Astrocyte of the cerebellum (primary cell): ENCODE measurements at regions not wholly inside any gene's neighbourhood (a gene's known extent, or its start where the extent isn't known, plus 50 kb on each side); places are given as distances from the start of the nearest gene placed in this dataset.
"Not testable (repeated sequence)": the region's sequence is repeated elsewhere in the genome, so short reads cannot be mapped to it uniquely, and the experiment has no call there.

ENCODE experiments used
- DNase-seq: peaks from one replicate; pipeline ENCODE4 v3.0.0-alpha.2; 2011; ENCODE audit warnings: low read depth
- H3K4me3 ChIP-seq: 2 replicates; pipeline ENCODE4 v1.5.1; 2011; ENCODE audit warnings: mild to moderate bottlenecking, low read depth, low read length, moderate library complexity
- in situ Hi-C: cut with HindIII; loops from 2 replicates; pipeline ENCODE4 v1.10.0; 2017; ENCODE audit warnings: low sequenced_read_pairs
- TF ChIP-seq, protein P1 (sequence below): IDR thresholded peaks from 2 replicates; pipeline ENCODE4 v1.5.1; 2012; ENCODE audit warnings: low read length, low read depth, moderate library complexity, mild to moderate bottlenecking; ENCODE audit errors: missing control alignments

DNA sequence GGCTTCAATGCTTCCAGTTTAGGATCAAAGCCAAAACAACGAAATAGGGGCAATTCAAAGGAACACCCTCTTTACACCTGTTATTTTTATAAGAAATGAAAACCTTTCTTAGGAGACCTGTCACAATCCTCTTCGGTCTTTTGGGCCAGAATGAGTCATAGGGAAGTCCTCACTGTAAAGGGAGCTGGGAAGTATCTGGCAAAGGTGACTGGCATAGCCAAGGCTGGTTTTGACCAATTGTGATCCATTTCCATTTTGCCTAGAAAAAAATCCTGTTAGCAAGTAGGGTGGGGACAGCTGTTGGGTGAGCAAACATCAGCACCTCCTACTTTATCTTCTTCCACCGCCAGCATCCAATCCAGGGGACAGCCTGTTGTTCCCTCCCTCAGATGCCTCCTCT, 343.2 kb upstream of the SULF2 start:
- H3K4me3 ChIP-seq: no peak overlapping the region
- no peak for DNase-seq
- TF ChIP-seq, protein P1, sequence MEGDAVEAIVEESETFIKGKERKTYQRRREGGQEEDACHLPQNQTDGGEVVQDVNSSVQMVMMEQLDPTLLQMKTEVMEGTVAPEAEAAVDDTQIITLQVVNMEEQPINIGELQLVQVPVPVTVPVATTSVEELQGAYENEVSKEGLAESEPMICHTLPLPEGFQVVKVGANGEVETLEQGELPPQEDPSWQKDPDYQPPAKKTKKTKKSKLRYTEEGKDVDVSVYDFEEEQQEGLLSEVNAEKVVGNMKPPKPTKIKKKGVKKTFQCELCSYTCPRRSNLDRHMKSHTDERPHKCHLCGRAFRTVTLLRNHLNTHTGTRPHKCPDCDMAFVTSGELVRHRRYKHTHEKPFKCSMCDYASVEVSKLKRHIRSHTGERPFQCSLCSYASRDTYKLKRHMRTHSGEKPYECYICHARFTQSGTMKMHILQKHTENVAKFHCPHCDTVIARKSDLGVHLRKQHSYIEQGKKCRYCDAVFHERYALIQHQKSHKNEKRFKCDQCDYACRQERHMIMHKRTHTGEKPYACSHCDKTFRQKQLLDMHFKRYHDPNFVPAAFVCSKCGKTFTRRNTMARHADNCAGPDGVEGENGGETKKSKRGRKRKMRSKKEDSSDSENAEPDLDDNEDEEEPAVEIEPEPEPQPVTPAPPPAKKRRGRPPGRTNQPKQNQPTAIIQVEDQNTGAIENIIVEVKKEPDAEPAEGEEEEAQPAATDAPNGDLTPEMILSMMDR: no peak
- in situ Hi-C loops: no loop called here

DNA sequence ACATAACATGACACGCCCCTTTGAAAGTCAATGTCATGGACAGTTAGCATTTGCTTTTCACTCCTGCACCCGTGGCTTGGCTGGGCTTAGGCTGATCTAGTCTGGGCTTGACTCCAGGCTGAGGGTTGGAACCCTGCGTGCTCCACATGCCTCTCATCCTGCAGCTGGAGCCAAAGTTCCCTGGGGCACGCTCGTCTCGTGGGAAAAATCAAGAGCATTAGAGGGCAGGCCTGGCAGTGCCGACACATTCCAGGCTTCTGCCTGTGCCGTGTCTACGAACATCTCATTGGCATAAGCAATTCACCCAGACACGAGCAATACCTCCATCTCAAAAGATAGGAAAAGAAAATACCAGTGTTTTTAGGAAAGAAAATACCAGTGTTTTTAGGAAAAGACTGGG, 342.7 kb upstream of the SULF2 start:
- H3K4me3 ChIP-seq, in situ Hi-C loops, DNase-seq: not testable (repeated sequence)

GRCh38 chr20:48127133-48127532, 341.9 kb upstream of the SULF2 start:
- DNase-seq, H3K4me3 ChIP-seq, in situ Hi-C loops: not testable (repeated sequence)

DNA sequence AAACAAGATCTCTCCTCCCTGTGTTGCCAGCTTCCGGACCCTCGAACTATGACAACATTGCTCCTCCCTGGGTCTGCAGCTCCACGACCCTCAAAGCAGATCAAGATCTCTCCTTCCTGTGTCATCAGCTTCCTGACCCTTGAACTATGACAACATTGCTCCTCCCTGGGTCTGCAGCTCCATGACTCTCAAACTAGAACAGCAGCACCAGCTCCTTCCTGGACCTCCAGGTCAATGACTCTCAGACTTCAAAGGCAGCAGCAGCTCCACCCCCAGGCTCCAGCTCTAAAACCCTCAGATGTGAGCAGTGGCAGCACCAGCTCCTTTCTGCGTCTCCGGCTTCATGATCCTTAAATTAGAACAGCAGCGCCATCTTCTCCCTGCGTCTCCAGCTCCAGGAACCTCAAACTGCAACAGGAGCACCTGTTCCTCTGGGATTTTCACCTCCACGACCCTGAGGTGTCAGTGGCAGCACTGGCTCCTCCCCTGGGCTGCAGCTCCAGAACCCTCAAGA, 341.0 kb upstream of the SULF2 start:
- no peak overlapping the region for H3K4me3 ChIP-seq
- TF ChIP-seq, protein P1: no peak
- in situ Hi-C loops: no loop called here
- DNase-seq: no peak

DNA sequence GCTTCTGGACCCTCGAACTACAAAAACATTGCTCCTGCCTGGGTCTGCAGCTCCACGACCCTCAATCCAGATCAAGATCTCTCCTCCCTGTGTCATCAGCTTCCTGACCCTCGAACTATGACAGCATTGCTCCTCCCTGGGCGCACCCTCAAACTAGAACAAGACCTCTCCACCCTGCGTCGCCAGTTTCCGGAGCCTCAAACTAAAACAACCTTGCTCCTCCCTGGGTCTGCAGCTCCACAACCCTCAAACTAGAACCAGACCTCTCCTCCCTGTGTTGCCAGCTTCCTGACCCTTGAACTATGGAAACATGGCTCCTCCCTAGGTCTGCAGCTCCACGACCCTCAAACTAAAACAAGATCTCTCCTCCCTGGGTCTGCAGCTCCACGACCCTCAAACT, 339.7 kb upstream of the SULF2 start:
- no peak for DNase-seq
- TF ChIP-seq, protein P1: no peak
- in situ Hi-C loops: no loop called here
- H3K4me3 ChIP-seq: no peak overlapping the region

DNA sequence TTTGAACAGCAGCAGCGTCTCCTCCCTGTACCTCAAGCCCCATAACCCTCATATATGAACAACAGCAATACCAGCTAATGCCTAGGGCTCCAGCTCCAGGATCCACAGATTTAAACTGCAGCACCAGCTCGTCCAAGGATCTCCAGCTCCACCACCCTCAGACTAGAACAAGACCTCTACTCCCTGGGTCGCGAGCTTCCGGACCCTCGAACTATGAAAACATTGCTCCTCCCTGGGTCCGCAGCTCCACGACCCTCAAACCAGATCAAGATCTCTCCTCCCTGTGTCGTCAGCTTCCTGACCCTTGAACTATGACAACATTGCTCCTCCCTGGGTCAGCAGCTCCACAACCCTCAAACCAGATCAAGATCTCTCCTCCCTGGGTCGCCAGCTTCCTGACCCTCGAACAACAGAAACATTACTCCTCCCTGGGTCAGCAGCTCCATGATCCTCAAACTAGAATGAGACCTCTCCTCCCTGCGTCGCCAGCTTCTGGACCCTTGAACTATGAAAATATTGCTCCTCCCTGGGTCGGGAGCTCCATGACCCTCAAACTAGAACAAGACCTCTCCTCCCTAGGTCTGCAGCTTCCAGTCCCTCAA, 339.0 kb upstream of the SULF2 start:
- TF ChIP-seq, protein P1: no peak
- in situ Hi-C loops: no loop called here
- no peak overlapping the region for H3K4me3 ChIP-seq
- no peak for DNase-seq

GRCh38 chr20:48120120-48120519, 334.8 kb upstream of the SULF2 start:
- in situ Hi-C loops: no loop called here
- H3K4me3 ChIP-seq: no peak overlapping the region
- TF ChIP-seq, protein P1: no peak
- no peak for DNase-seq

DNA sequence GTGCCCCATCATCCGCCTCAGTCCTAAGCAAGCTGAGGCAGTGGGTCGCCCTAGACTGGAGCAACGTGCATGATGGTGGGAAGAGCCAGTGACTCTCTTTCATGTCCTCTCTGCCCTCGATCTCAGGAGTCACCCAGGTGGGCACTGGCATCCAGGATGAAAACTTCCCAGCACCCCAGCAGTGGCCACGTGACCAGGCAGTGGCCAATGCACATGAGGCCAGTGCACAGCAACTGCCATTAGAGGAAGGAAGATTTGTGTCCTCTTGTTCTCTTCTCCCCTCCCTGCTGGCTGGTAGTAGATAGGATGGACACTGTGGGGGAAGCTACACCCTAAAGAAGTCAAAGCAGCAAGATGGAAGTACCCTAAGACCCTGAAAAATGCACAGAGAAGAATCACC, 334.1 kb upstream of the SULF2 start:
- H3K4me3 ChIP-seq, in situ Hi-C loops, DNase-seq: not testable (repeated sequence)
